GM12878 (cell line): ENCODE measurements at regions not wholly inside any gene's neighbourhood (a gene's known extent, or its start where the extent isn't known, plus 50 kb on each side); places are given as distances from the start of the nearest gene placed in this dataset.

ENCODE experiments used
- ATAC-seq: fragments of 200-7000 bp; cut with Tn5 transposase; 3 replicates; pipeline ENCODE4 v1.9.1; 2020; ENCODE audit warnings: mild to moderate bottlenecking, moderate library complexity
- BruUV-seq: library from RNA; stranded (reverse); fragments of 400-500 nt; replicated peaks from 2 replicates; lab custom pipeline; 2021; lab: Mats Ljungman, UMichigan
- CTCF ChIA-PET: fragments of 300-600 bp; sonication (Branson Sonifier 250); formaldehyde crosslinking; extraction: SDS; loops from one replicate; lab custom pipeline; 2021; ENCODE audit warnings: inconsistent platforms; lab: Yijun Ruan, JAX
- POLR2A ChIA-PET: fragments of 350-600 bp; formaldehyde crosslinking; extraction: SDS; loops from one replicate; lab custom pipeline; 2021; ENCODE audit warnings: inconsistent platforms; lab: Charles Lee
- RAD21 ChIA-PET: fragments of 300-600 bp; sonication (Branson Sonifier 250); formaldehyde crosslinking; loops from one replicate; lab custom pipeline; 2023; ENCODE audit warnings: antibody characterized with exemption; ENCODE audit not compliant: unreplicated experiment; lab: Charles Lee
- SMC1A ChIA-PET: fragments of 300-600 bp; sonication (Branson Sonifier 250); formaldehyde crosslinking; loops from one replicate; lab custom pipeline; 2023; ENCODE audit not compliant: unreplicated experiment, uncharacterized antibody; lab: Charles Lee
- DNase-seq: peaks from one replicate; pipeline ENCODE4 v3.0.0-alpha.2; 2011; ENCODE audit warnings: low read depth, low spot score
- FAIRE-seq: peaks from 3 replicates; lab custom pipeline; 2011; peaks lifted over from hg19 to GRCh38; lab: Jason Lieb, UNC
- H2AFZ ChIP-seq: 2 replicates; pipeline ENCODE4 v1.6.0; 2011; ENCODE audit warnings: low read depth, low read length, control low read depth; ENCODE audit not compliant: control insufficient read depth
- H3K27ac ChIP-seq: 2 replicates; pipeline ENCODE4 v1.5.1; 2011; ENCODE audit warnings: control low read depth; ENCODE audit not compliant: control insufficient read depth, insufficient read depth
- H3K27me3 ChIP-seq, 2 experiments: replicated peaks in 1 of 2; 2 replicates each; pipeline versions ENCODE4 v1.6.0 to v1.6.1; 2011; ENCODE audit warnings: low read length in 1 of 2; ENCODE audit not compliant: control insufficient read depth in 2 of 2, insufficient read depth in 2 of 2
- H3K36me3 ChIP-seq, 2 experiments: 2 replicates each; pipeline ENCODE4 v1.5.1; 2011; ENCODE audit warnings: low read length in 1 of 2; ENCODE audit not compliant: control insufficient read depth in 2 of 2, insufficient read depth in 2 of 2
- H3K4me1 ChIP-seq: 2 replicates; pipeline ENCODE4 v1.6.1; 2011; ENCODE audit warnings: mild to moderate bottlenecking, low read length, moderate library complexity, mixed read lengths; ENCODE audit not compliant: control insufficient read depth, insufficient read depth
- H3K4me2 ChIP-seq: 2 replicates; pipeline ENCODE4 v1.6.0; 2011; ENCODE audit warnings: control low read depth; ENCODE audit not compliant: control insufficient read depth, insufficient read depth
- H3K4me3 ChIP-seq: fragments of 200-600 bp; sonication (generic); 2 replicates; pipeline ENCODE4 v1.5.1; 2016
- H3K79me2 ChIP-seq: 2 replicates; pipeline ENCODE4 v1.6.0; 2011; ENCODE audit warnings: low read length; ENCODE audit not compliant: control insufficient read depth, insufficient read depth
- H3K9ac ChIP-seq: 2 replicates; pipeline ENCODE4 v1.8.0; 2011; ENCODE audit warnings: low read length, control low read depth, mixed read lengths; ENCODE audit not compliant: control insufficient read depth, insufficient read depth
- H3K9me3 ChIP-seq: replicated peaks from 3 replicates; pipeline ENCODE4 v1.5.1; 2011; ENCODE audit warnings: mild to moderate bottlenecking, low read length; ENCODE audit not compliant: control insufficient read depth, insufficient read depth
- H4K20me1 ChIP-seq: 2 replicates; pipeline ENCODE4 v1.6.0; 2011; ENCODE audit not compliant: control insufficient read depth, insufficient read depth
- CREM ChIP-seq: IDR thresholded peaks from 2 replicates; pipeline ENCODE4 v1.6.1; 2014; ENCODE audit warnings: antibody characterized with exemption, low read depth
- DPF2 ChIP-seq: fragments of 450-650 bp; IDR thresholded peaks from 2 replicates; pipeline ENCODE4 v1.6.1; 2017; ENCODE audit warnings: mild to moderate bottlenecking
- FOXK2 ChIP-seq: fragments of 450-650 bp; IDR thresholded peaks from 2 replicates; pipeline ENCODE4 v1.6.1; 2017; ENCODE audit warnings: mild to moderate bottlenecking, moderate library complexity
- IKZF1 ChIP-seq: fragments of 450-650 bp; conservative IDR thresholded peaks from 2 replicates; pipeline ENCODE4 v1.6.1; 2017; ENCODE audit warnings: antibody characterized with exemption, mild to moderate bottlenecking
- IRF4 ChIP-seq: IDR thresholded peaks from 2 replicates; pipeline ENCODE4 v1.6.1; 2011; ENCODE audit warnings: low read depth, low read length
- NFXL1 ChIP-seq: fragments of 450-650 bp; IDR thresholded peaks from 2 replicates; pipeline ENCODE4 v1.6.1; 2017; ENCODE audit warnings: antibody characterized with exemption, mild to moderate bottlenecking, borderline replicate concordance
- NFYA ChIP-seq: IDR thresholded peaks from 2 replicates; pipeline ENCODE4 v1.6.1; 2011; ENCODE audit warnings: low read depth, mild to moderate bottlenecking, low read length, improper control_type of control experiment, borderline replicate concordance
- NR2F1 ChIP-seq: fragments of 450-650 bp; conservative IDR thresholded peaks from 2 replicates; pipeline ENCODE4 v1.6.1; 2017; ENCODE audit warnings: mild to moderate bottlenecking
- SMAD1 ChIP-seq: fragments of 450-650 bp; IDR thresholded peaks from 2 replicates; pipeline ENCODE4 v1.6.1; 2018; ENCODE audit warnings: mild to moderate bottlenecking, low read depth; ENCODE audit not compliant: partially characterized antibody
- STAT1 ChIP-seq: fragments of 450-650 bp; conservative IDR thresholded peaks from 2 replicates; pipeline ENCODE4 v1.6.1; 2014; ENCODE audit warnings: antibody characterized with exemption, mild to moderate bottlenecking
- TARDBP ChIP-seq: IDR thresholded peaks from 2 replicates; pipeline ENCODE4 v1.6.1; 2016; ENCODE audit warnings: borderline replicate concordance
- WRNIP1 ChIP-seq: IDR thresholded peaks from 2 replicates; pipeline ENCODE4 v1.6.1; 2011; ENCODE audit warnings: low read depth, low read length, improper control_type of control experiment, borderline replicate concordance
- WGBS: methylation state at CpG from one replicate; pipeline ENCODE4 v1.1.6; 2016; ENCODE audit warnings: low lambda C conversion rate; ENCODE audit not compliant: insufficient replicate concordance, insufficient coverage; ENCODE audit errors: missing lambda C conversion rate; 5-methylcytosine and 5-hydroxymethylcytosine counted together
- in situ Hi-C: fragments of 300-500 bp; cut with MboI; formaldehyde crosslinking; loops from 9 replicates; pipeline ENCODE4 v1.14.3; 2018; ENCODE audit warnings: mixed read lengths
- intact Hi-C: fragments of 100-400 bp; cut with micrococcal nuclease; formaldehyde crosslinking; loops from one replicate; pipeline ENCODE4 v1.14.2; 2022; ENCODE audit not compliant: unreplicated experiment
- TF ChIP-seq, protein P1 (sequence below): fragments of 450-650 bp; IDR thresholded peaks from 2 replicates; pipeline ENCODE4 v1.6.1; 2016; ENCODE audit warnings: mild to moderate bottlenecking
- TF ChIP-seq, protein P2 (sequence below): fragments of 450-650 bp; IDR thresholded peaks from 2 replicates; pipeline ENCODE4 v1.6.1; 2018; ENCODE audit warnings: borderline replicate concordance, mild to moderate bottlenecking; ENCODE audit not compliant: partially characterized antibody
- TF ChIP-seq, protein P3 (sequence below): IDR thresholded peaks from 2 replicates; pipeline ENCODE4 v1.6.1; 2011; ENCODE audit warnings: borderline replicate concordance, low read depth, mild to moderate bottlenecking, moderate library complexity, low read length; ENCODE audit not compliant: insufficient read depth, poor library complexity, severe bottlenecking

DNA sequence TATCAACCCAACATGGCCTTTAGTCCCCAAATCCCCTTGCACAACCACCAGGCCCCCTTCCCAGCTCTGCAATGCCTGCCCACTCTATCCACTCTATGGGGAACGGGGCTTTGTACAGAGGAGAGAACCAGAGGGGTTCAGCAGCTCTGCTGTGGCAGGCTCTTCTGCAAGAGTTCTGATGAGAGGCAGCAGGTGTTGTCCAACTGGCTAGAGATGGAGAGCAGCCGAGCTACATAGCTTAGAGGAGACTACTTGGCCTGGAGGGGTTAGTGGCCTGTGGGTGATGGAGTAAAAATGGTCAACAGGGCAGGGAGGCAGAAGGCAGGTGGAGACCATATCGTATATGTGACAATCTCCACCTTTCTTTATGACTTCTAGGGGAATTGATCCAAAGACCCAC lies 103.0 kb downstream of the QPCT start (continued):
- TF ChIP-seq, protein P1, sequence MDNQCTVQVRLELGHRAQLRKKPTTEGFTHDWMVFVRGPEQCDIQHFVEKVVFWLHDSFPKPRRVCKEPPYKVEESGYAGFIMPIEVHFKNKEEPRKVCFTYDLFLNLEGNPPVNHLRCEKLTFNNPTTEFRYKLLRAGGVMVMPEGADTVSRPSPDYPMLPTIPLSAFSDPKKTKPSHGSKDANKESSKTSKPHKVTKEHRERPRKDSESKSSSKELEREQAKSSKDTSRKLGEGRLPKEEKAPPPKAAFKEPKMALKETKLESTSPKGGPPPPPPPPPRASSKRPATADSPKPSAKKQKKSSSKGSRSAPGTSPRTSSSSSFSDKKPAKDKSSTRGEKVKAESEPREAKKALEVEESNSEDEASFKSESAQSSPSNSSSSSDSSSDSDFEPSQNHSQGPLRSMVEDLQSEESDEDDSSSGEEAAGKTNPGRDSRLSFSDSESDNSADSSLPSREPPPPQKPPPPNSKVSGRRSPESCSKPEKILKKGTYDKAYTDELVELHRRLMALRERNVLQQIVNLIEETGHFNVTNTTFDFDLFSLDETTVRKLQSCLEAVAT = no peak
- TF ChIP-seq FOXK2 = no peak
- TF ChIP-seq NR2F1 = no peak
- no peak for TF ChIP-seq WRNIP1
- TF ChIP-seq, protein P2, sequence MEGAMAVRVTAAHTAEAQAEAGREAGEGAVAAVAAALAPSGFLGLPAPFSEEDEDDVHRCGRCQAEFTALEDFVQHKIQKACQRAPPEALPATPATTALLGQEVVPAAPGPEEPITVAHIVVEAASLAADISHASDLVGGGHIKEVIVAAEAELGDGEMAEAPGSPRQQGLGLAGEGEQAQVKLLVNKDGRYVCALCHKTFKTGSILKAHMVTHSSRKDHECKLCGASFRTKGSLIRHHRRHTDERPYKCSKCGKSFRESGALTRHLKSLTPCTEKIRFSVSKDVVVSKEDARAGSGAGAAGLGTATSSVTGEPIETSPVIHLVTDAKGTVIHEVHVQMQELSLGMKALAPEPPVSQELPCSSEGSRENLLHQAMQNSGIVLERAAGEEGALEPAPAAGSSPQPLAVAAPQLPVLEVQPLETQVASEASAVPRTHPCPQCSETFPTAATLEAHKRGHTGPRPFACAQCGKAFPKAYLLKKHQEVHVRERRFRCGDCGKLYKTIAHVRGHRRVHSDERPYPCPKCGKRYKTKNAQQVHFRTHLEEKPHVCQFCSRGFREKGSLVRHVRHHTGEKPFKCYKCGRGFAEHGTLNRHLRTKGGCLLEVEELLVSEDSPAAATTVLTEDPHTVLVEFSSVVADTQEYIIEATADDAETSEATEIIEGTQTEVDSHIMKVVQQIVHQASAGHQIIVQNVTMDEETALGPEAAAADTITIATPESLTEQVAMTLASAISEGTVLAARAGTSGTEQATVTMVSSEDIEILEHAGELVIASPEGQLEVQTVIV = no peak
- TF ChIP-seq SMAD1 = no peak

DNA sequence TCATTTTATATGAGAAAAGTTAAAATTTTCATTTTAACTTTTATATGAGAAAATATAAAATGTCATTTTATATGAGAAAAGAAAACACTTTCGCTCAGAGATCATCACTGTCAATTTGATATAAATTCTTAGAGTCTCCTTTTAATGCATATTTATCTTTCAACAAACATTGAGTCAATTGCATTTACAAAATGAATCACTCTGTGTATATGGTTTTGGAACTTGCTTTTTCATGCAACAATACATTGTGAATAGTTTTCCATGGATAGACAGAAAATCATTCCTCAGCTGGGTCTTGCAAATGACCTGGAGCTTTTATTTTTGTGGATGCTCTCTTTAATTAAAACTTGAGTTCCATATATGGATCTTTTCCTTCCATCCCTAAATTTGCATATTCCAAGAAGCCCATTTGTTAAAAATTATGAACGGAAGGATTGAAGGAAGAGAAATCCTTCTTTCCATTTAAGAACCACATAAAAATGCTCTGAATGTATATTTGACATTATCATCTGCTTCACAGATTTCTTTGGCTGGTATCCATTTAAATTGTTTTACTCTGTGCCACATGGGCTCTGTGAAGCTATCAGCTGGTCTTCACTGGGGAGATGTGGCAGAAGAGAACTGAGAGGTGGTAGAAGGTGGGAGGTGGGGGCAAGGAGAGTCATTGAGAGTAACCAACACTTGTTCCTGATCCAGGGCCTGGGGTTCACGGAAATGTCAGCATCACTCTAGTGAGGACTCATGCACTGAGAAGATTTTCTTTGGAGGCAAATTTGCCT lies 104.1 kb downstream of the QPCT start:
- H3K9me3 ChIP-seq = no peaks in the 10 kb centered on the region
- 93% methylated on average over 3 of the region's 3 CpGs for WGBS
- SMC1A ChIA-PET = interaction anchor here (0.8 kb wide), 1 partner anchor 38 kb away, joined by 3 read pairs; no protein-coding TSS in a partner anchor
- no peak overlapping the region for H3K27ac ChIP-seq
- TF ChIP-seq NFYA = no peak
- TF ChIP-seq IRF4 = no peak
- no peak for TF ChIP-seq DPF2
- TF ChIP-seq NFXL1 = no peak
- TF ChIP-seq, protein P3, sequence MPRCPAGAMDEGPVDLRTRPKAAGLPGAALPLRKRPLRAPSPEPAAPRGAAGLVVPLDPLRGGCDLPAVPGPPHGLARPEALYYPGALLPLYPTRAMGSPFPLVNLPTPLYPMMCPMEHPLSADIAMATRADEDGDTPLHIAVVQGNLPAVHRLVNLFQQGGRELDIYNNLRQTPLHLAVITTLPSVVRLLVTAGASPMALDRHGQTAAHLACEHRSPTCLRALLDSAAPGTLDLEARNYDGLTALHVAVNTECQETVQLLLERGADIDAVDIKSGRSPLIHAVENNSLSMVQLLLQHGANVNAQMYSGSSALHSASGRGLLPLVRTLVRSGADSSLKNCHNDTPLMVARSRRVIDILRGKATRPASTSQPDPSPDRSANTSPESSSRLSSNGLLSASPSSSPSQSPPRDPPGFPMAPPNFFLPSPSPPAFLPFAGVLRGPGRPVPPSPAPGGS = no peak
- TF ChIP-seq TARDBP = no peak
- TF ChIP-seq CREM = no peak
- TF ChIP-seq IKZF1 = no peak
- TF ChIP-seq STAT1 = no peak
- FAIRE-seq = no peak
- in situ Hi-C loops = no loop called here
- H3K79me2 ChIP-seq = no peaks in the 10 kb centered on the region
- H3K9ac ChIP-seq = no peak overlapping the region
- RAD21 ChIA-PET = no interaction called here
- intact Hi-C loops = no loop called here
- no peak for DNase-seq
- CTCF ChIA-PET = interaction anchor here (1.1 kb wide), 1 partner anchor 52 kb away, joined by 3 read pairs; no protein-coding TSS in a partner anchor
- no peaks in the 10 kb centered on the region for H3K27me3 ChIP-seq
- no peak overlapping the region for H3K4me2 ChIP-seq
- H3K4me1 ChIP-seq = no peaks in the 10 kb centered on the region
- H3K4me3 ChIP-seq = no peak overlapping the region
- no peaks in the 10 kb centered on the region for H4K20me1 ChIP-seq
- POLR2A ChIA-PET = no interaction called here
- ATAC-seq = no peak
- BruUV-seq = no TSS peak
- H2AFZ ChIP-seq = no peak overlapping the region
- no peaks in the 10 kb centered on the region for H3K36me3 ChIP-seq
